OCI-LY3 (cell line): ENCODE measurements at regions not wholly inside any gene's neighbourhood (a gene's known extent, or its start where the extent isn't known, plus 50 kb on each side); places are given as distances from the start of the nearest gene placed in this dataset.

ENCODE experiments used
- H2AFZ ChIP-seq: fragments of 200-600, 300-600 bp; shearing (Covaris generic); 2 replicates; pipeline ENCODE4 v1.6.0; 2014; ENCODE audit warnings: antibody characterized with exemption, low read depth, low read length
- H3K27ac ChIP-seq: fragments of 200-600, 300-600 bp; sonication (generic); 2 replicates; pipeline ENCODE4 v1.5.1; 2014; ENCODE audit warnings: mild to moderate bottlenecking, low read length, moderate library complexity, mixed read lengths
- H3K27me3 ChIP-seq: fragments of 200-600, 300-600 bp; sonication (generic); 2 replicates; pipeline ENCODE4 v1.6.1; 2014; ENCODE audit warnings: low read depth, low read length, mixed read lengths
- H3K36me3 ChIP-seq: fragments of 200-600, 300-600 bp; sonication (generic); replicated peaks from 2 replicates; pipeline ENCODE3; 2014; ENCODE audit warnings: low read depth, low read length, mixed read lengths
- H3K4me1 ChIP-seq: fragments of 300-600, 200-600 bp; sonication (generic); 2 replicates; pipeline ENCODE4 v1.6.1; 2014; ENCODE audit warnings: low read length, mixed read lengths
- H3K4me2 ChIP-seq: fragments of 200-600, 300-600 bp; sonication (generic); 2 replicates; pipeline ENCODE4 v1.6.1; 2014; ENCODE audit warnings: low read length, mixed read lengths
- H3K4me3 ChIP-seq: fragments of 300-600, 200-600 bp; sonication (generic); 2 replicates; pipeline ENCODE4 v1.5.1; 2014; ENCODE audit warnings: antibody characterized with exemption, mild to moderate bottlenecking, low read length, moderate library complexity
- H3K79me2 ChIP-seq: fragments of 300-600, 200-600 bp; shearing (Covaris generic); 2 replicates; pipeline ENCODE4 v1.6.1; 2014; ENCODE audit warnings: mild to moderate bottlenecking, low read length, mixed read lengths
- H3K9ac ChIP-seq: fragments of 300-600, 200-600 bp; shearing (Covaris generic); 2 replicates; pipeline ENCODE4 v1.6.0; 2014; ENCODE audit warnings: mild to moderate bottlenecking, low read length, moderate library complexity
- H3K9me3 ChIP-seq: fragments of 200-600, 300-600 bp; shearing (Covaris generic); 2 replicates; pipeline ENCODE4 v1.6.1; 2014; ENCODE audit warnings: low read length, mixed read lengths; ENCODE audit not compliant: insufficient read depth
- H4K20me1 ChIP-seq: fragments of 200-600, 300-600 bp; sonication (generic); 2 replicates; pipeline ENCODE4 v1.6.1; 2016; ENCODE audit warnings: low read length, mixed read lengths; ENCODE audit not compliant: insufficient read depth
- CTCF ChIP-seq: fragments of 200-600, 300-600 bp; sonication (generic); IDR thresholded peaks from 2 replicates; pipeline ENCODE4 v1.5.1; 2014; ENCODE audit warnings: antibody characterized with exemption, low read length, low read depth
- EZH2phosphoT487 ChIP-seq: fragments of 200-600 bp; shearing (Covaris generic); IDR thresholded peaks from 2 replicates; pipeline ENCODE4 v1.6.1; 2018; ENCODE audit warnings: antibody characterized with exemption, mixed run types, low read depth

DNA sequence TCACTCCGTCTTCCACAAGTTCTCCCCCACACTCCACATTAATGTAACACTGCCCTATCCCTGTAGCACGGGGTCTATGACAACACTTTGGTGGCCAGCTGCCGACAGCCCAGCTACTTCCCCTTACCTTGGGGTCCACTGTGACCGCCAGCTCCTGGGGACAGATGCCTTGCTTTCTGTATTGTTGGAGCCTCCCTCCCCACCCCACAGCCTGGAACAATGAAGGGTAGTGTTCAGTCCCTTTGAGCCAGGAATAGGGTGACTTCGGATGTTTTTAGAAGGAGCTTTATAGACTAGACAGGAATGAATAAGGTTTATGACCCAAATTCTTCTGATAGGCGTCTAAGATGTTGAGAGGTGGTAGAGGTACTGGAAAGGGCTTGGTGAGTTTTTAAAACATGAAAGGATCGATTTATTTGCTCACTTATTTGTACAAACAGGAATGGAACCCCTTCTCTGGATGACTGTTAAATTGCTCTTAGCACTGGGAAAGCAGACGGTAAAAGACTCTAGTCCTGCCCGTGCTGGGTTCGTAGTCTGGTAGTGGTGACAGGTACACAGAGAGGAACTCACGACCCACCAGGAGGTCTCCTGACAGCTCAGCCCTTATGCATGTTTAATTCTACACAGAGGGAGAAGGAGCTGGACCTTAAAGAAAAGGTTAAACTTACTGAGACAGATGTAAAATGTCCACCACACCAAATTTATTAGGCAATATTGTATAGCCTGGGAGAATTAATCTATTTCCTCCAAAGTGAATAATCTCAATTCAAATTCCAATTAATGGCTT is 90.9 kb downstream of the MYCN start:
- Histone ChIP-seq H3K79me2 (no peaks in the 10 kb centered on the region), H3K36me3 (no peaks in the 10 kb centered on the region), H3K4me3 (no peak overlapping the region), H3K9me3 (no peaks in the 10 kb centered on the region), H3K9ac (no peak overlapping the region), H3K4me1 (no peaks in the 10 kb centered on the region), H3K27me3 (0 out of 2 replicates have a peak, but pooled peaks cover 7% of the 10 kb centered on the region), H3K27ac (no peak overlapping the region), H4K20me1 (no peaks in the 10 kb centered on the region), H2AFZ (no peak overlapping the region), H3K4me2 (no peak overlapping the region)
- TF ChIP-seq CTCF (no peak), EZH2phosphoT487 (no peak)

GRCh38 chr2:16030206-16031057 is 90.1 kb downstream of the MYCN start:
- H4K20me1 ChIP-seq, result no peaks in the 10 kb centered on the region
- no peak overlapping the region for H3K4me3 ChIP-seq
- no peak overlapping the region for H3K9ac ChIP-seq
- no peaks in the 10 kb centered on the region for H3K9me3 ChIP-seq
- no peaks in the 10 kb centered on the region for H3K36me3 ChIP-seq
- no peaks in the 10 kb centered on the region for H3K4me1 ChIP-seq
- H3K4me2 ChIP-seq, result no peak overlapping the region
- H3K27me3 ChIP-seq, result 0 out of 2 replicates have a peak, but pooled peaks cover 7% of the 10 kb centered on the region
- no peak overlapping the region for H2AFZ ChIP-seq
- no peaks in the 10 kb centered on the region for H3K79me2 ChIP-seq
- no peak overlapping the region for H3K27ac ChIP-seq
- TF ChIP-seq EZH2phosphoT487 (no peak), CTCF (no peak)

DNA sequence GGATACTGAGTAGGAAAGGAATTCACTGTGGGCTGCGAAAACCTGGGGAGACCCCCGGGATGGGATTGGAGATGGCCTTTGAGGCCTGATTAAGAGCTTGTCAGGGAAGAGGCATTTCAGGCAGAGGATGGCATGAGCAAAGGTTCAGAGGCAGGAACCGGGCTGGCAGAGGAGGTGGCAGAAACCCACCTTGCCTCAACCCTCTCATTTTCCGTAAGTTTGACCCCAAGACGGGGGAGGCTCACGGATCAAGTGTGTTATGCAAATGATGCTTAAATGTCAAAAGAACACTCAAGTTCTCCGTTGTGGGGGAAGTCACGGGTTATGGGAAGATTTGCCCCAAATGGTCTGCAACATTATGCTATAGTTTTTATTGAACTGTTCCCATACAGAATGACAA is 88.3 kb downstream of the MYCN start:
- Histone ChIP-seq H4K20me1 (no peaks in the 10 kb centered on the region), H2AFZ (no peak overlapping the region), H3K79me2 (no peaks in the 10 kb centered on the region), H3K27ac (no peak overlapping the region), H3K4me3 (no peak overlapping the region), H3K9ac (no peak overlapping the region), H3K4me2 (no peak overlapping the region), H3K9me3 (no peaks in the 10 kb centered on the region), H3K36me3 (no peaks in the 10 kb centered on the region), H3K27me3 (peaks cover 11% of the 10 kb centered on the region; the same call in 1 of the 2 replicates), H3K4me1 (no peaks in the 10 kb centered on the region)
- no peak for TF ChIP-seq CTCF

- Histone ChIP-seq H3K9me3 (no peaks in the 10 kb centered on the region), H3K79me2 (no peaks in the 10 kb centered on the region), H3K27me3 (peaks cover 23% of the 10 kb centered on the region), H3K4me2 (no peak overlapping the region), H3K27ac (no peak overlapping the region), H3K9ac (no peak overlapping the region), H3K4me1 (no peaks in the 10 kb centered on the region), H2AFZ (no peak overlapping the region), H4K20me1 (no peaks in the 10 kb centered on the region), H3K4me3 (no peak overlapping the region), H3K36me3 (no peaks in the 10 kb centered on the region)
- TF ChIP-seq CTCF, result no peak
- no peak for TF ChIP-seq EZH2phosphoT487
Observed at GRCh38 chr2:16026816-16027501, 86.6 kb downstream of the MYCN start.
